ENCODE measurements at regions not wholly inside any gene's neighbourhood (a gene's known extent, or its start where the extent isn't known, plus 50 kb on each side); places are given as distances from the start of the nearest gene placed in this dataset. TPM values are rescaled to one million over a fixed set of nuclear protein-coding genes. Genes with fewer than 3 reads are reported as not detected.
A peak's percentile ranks its signal among the peaks of the same experiment; 100 is the strongest.

- Histone ChIP-seq H3K9me3 (no peaks in the 10 kb centered on the region), H3K4me1 (ENCODE audit: low read depth) (no peaks in the 10 kb centered on the region), H3K36me3 (ENCODE audit: low read depth) (no peaks in the 10 kb centered on the region), H3K4me3 (no peak overlapping the region)
- TF ChIP-seq CTCF (IDR thresholded peaks at IDR 0.05) = no peak
- intact Hi-C loops (cut with DNase I, micrococcal nuclease) = no loop called here
- DNase-seq (no peak), ATAC-seq (peak; percentile 72)
Observed at GRCh38 chrX:2550328-2551020, 49.7 kb upstream of the DHRSX start.

Small RNA genes lying in the stretch of these regions (microRNA-seq; reads per million reads assigned to microRNA genes)
- gene MIR6089 = not detected
